ENCODE measurements at regions not wholly inside any gene's neighbourhood (a gene's known extent, or its start where the extent isn't known, plus 50 kb on each side); places are given as distances from the start of the nearest gene placed in this dataset.

- TF ChIP-seq, protein P1, sequence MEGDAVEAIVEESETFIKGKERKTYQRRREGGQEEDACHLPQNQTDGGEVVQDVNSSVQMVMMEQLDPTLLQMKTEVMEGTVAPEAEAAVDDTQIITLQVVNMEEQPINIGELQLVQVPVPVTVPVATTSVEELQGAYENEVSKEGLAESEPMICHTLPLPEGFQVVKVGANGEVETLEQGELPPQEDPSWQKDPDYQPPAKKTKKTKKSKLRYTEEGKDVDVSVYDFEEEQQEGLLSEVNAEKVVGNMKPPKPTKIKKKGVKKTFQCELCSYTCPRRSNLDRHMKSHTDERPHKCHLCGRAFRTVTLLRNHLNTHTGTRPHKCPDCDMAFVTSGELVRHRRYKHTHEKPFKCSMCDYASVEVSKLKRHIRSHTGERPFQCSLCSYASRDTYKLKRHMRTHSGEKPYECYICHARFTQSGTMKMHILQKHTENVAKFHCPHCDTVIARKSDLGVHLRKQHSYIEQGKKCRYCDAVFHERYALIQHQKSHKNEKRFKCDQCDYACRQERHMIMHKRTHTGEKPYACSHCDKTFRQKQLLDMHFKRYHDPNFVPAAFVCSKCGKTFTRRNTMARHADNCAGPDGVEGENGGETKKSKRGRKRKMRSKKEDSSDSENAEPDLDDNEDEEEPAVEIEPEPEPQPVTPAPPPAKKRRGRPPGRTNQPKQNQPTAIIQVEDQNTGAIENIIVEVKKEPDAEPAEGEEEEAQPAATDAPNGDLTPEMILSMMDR (IDR thresholded peaks at IDR 0.05), result no peak
- TF ChIP-seq POLR2A (IDR thresholded peaks at IDR 0.05) (no peak), POLR2AphosphoS5 (IDR thresholded peaks at IDR 0.05) (no peak)
Observed at GRCh38 chr20:6604179-6604578, 163.3 kb upstream of the BMP2 start.

Data from suprapubic skin (tissue), 4 donors.